B cell (primary cell): ENCODE measurements at regions not wholly inside any gene's neighbourhood (a gene's known extent, or its start where the extent isn't known, plus 50 kb on each side); places are given as distances from the start of the nearest gene placed in this dataset.

Experiments
- ATAC-seq: fragments of 200-7000 bp; cut with Tn5 transposase; one replicate; pipeline ENCODE4 v1.10.0; 2021; ENCODE audit warnings: low read depth, mild to moderate bottlenecking, moderate number of reproducible peaks, moderate library complexity
- CTCF ChIA-PET: fragments of 350-600 bp; sonication (Branson Sonifier 250); formaldehyde crosslinking; loops from one replicate; lab custom pipeline; 2021; ENCODE audit warnings: antibody characterized with exemption, inconsistent platforms; lab: Charles Lee
- POLR2A ChIA-PET: fragments of 350-600 bp; sonication (Branson Sonifier 250); formaldehyde crosslinking; loops from one replicate; lab custom pipeline; 2021; ENCODE audit warnings: antibody characterized with exemption; lab: Charles Lee
- DNase-seq: peaks from one replicate; pipeline ENCODE4 v3.0.0; 2013
- H2AFZ ChIP-seq: 2 replicates; pipeline ENCODE4 v1.6.1; 2012; ENCODE audit warnings: mild to moderate bottlenecking, low read depth, low read length; ENCODE audit not compliant: insufficient read depth, poor library complexity, severe bottlenecking
- H3K27ac ChIP-seq, 2 donors: 1 replicate in 1 of 2; 2 replicates in 1 of 2; pipeline ENCODE4 v1.5.1; 2012 to 2013; ENCODE audit warnings: low read length in 2 of 2, mild to moderate bottlenecking in 2 of 2, moderate library complexity in 1 of 2
- H3K27me3 ChIP-seq, 4 experiments: fragments of 200-600 bp in 1 of 4; sonication (generic) in 1 of 4; replicated peaks in 1 of 4; 1 replicate in 2 of 4; 2 replicates in 2 of 4; pipeline versions ENCODE4 v1.6.1 to v1.7.0; 2013 to 2016; ENCODE audit warnings: low read length in 3 of 4, mild to moderate bottlenecking in 2 of 4, mixed read lengths in 1 of 4, moderate library complexity in 1 of 4; ENCODE audit not compliant: insufficient read depth in 4 of 4, control insufficient read depth in 3 of 4; ENCODE audit errors: control extremely low read depth in 1 of 4
- H3K36me3 ChIP-seq, 2 experiments: replicated peaks in 1 of 2; 1 replicate in 1 of 2; 2 replicates in 1 of 2; pipeline versions ENCODE4 v1.6.1 to v1.7.1; 2013; ENCODE audit warnings: low read length in 1 of 2; ENCODE audit not compliant: insufficient read depth in 2 of 2, control insufficient read depth in 1 of 2; ENCODE audit errors: control extremely low read depth in 1 of 2, extremely low read depth in 1 of 2
- H3K4me1 ChIP-seq, 2 donors: fragments of 200-600 bp in 1 of 2; sonication (generic) in 1 of 2; 1 replicate in 1 of 2; 2 replicates in 1 of 2; pipeline versions ENCODE4 v1.5.1 to v1.6.1; 2013 to 2017; ENCODE audit warnings: low read length in 2 of 2; ENCODE audit not compliant: control insufficient read depth in 2 of 2, insufficient read depth in 2 of 2
- H3K4me2 ChIP-seq: replicated peaks from 2 replicates; pipeline ENCODE3; 2012; ENCODE audit warnings: mild to moderate bottlenecking, low read depth, low read length; ENCODE audit not compliant: poor library complexity, severe bottlenecking
- H3K4me3 ChIP-seq, 5 experiments: fragments of 200-600 bp in 1 of 5; sonication (generic) in 1 of 5; 1 replicate in 3 of 5; 2 replicates in 2 of 5; pipeline versions ENCODE4 v1.5.1 to v1.7.0; 2011 to 2016; ENCODE audit warnings: low read length in 4 of 5, mild to moderate bottlenecking in 4 of 5, low read depth in 2 of 5, control low read depth in 1 of 5, moderate library complexity in 1 of 5; ENCODE audit not compliant: insufficient read depth in 1 of 5; ENCODE audit errors: control extremely low read depth in 1 of 5, extremely low read depth in 1 of 5
- H3K79me2 ChIP-seq: fragments of 200-600 bp; sonication (generic); one replicate; pipeline ENCODE4 v1.6.0; 2016; ENCODE audit warnings: low read length; ENCODE audit not compliant: control insufficient read depth, insufficient read depth
- H3K9ac ChIP-seq: fragments of 200-600 bp; sonication (generic); 2 replicates; pipeline ENCODE4 v1.6.1; 2017; ENCODE audit warnings: mild to moderate bottlenecking, low read length, moderate library complexity
- H3K9me3 ChIP-seq, 3 donors: one replicate each; pipeline versions ENCODE4 v1.6.1 to v1.7.1; 2013; ENCODE audit warnings: low read length in 2 of 3; ENCODE audit not compliant: control insufficient read depth in 2 of 3, insufficient read depth in 1 of 3; ENCODE audit errors: control extremely low read depth in 1 of 3
- H4K20me1 ChIP-seq: 2 replicates; pipeline ENCODE4 v1.6.0; 2012; ENCODE audit warnings: mild to moderate bottlenecking, low read length; ENCODE audit not compliant: insufficient read depth, control insufficient read depth, poor library complexity, severe bottlenecking
- H3K27ac Mint-ChIP-seq: one replicate; pipeline ENCODE4 v1.8.0; 2021; ENCODE audit warnings: mixed read lengths
- H3K27me3 Mint-ChIP-seq: one replicate; pipeline ENCODE4 v1.8.0; 2021; ENCODE audit warnings: mixed read lengths
- H3K4me1 Mint-ChIP-seq: one replicate; pipeline ENCODE4 v1.8.0; 2021; ENCODE audit warnings: mixed read lengths
- H3K4me3 Mint-ChIP-seq: one replicate; pipeline ENCODE4 v1.8.0; 2021; ENCODE audit warnings: mixed read lengths
- H3K9me3 Mint-ChIP-seq: one replicate; pipeline ENCODE4 v1.8.0; 2022; ENCODE audit warnings: mixed read lengths; ENCODE audit not compliant: insufficient read depth
- EZH2 ChIP-seq: IDR thresholded peaks from 2 replicates; pipeline ENCODE4 v1.6.1; 2012; ENCODE audit warnings: borderline replicate concordance, low read depth, mild to moderate bottlenecking, moderate library complexity, low read length; ENCODE audit not compliant: insufficient read depth, poor library complexity, severe bottlenecking
- WGBS: methylation state at CpG from one replicate; pipeline ENCODE4 v1.1.5; 2013; ENCODE audit warnings: missing lambda C conversion rate; ENCODE audit not compliant: insufficient coverage; 5-methylcytosine and 5-hydroxymethylcytosine counted together
- intact Hi-C: fragments of 100-400 bp; cut with micrococcal nuclease; formaldehyde crosslinking; loops from one replicate; pipeline ENCODE4 v1.10.0; 2022
- TF ChIP-seq, protein P1 (sequence below): fragments of 200-600 bp; IDR thresholded peaks from one replicate; pipeline ENCODE4 v1.8.0; 2022; ENCODE audit warnings: antibody characterized with exemption, mild to moderate bottlenecking

DNA sequence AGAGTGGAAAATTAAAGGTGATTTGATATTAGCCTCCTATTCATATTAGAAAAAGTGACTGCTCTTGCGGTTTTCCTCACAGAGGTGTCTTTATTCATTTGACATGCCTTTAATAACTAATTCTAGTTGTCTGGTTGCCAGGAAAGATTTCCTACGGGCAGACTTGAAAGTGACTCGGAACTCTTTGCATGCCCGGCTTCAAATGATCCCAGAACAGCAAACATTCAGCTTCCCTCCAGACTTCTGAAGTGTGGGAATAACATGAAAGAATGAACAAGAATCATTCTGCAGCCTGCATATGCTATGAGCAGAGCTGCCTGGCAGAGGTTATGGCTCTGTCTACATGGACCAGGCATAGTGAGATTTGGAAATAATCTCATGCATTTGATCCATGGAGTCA is 89.6 kb upstream of the PKDCC start:
- no peak overlapping the region for H3K4me3 ChIP-seq
- ChIA-PET CTCF (no interaction called here), POLR2A (no interaction called here)
- no peak for DNase-seq
- H3K27ac ChIP-seq: no peak overlapping the region
- no peaks in the 10 kb centered on the region for H3K9me3 ChIP-seq
- H3K27me3 ChIP-seq: no peaks in the 10 kb centered on the region
- Mint-ChIP-seq H3K27ac (no peak overlapping the region), H3K4me1 (peaks cover 24% of the 10 kb centered on the region), H3K4me3 (no peak overlapping the region), H3K27me3 (peaks cover 3% of the 10 kb centered on the region), H3K9me3 (no peaks in the 10 kb centered on the region)
- H3K79me2 ChIP-seq: no peaks in the 10 kb centered on the region
- H3K36me3 ChIP-seq: no peaks in the 10 kb centered on the region
- no CpG with 5 or more reads among the region's 4 CpGs for WGBS
- no peak overlapping the region for H3K4me2 ChIP-seq
- ATAC-seq: no peak
- TF ChIP-seq, protein P1, sequence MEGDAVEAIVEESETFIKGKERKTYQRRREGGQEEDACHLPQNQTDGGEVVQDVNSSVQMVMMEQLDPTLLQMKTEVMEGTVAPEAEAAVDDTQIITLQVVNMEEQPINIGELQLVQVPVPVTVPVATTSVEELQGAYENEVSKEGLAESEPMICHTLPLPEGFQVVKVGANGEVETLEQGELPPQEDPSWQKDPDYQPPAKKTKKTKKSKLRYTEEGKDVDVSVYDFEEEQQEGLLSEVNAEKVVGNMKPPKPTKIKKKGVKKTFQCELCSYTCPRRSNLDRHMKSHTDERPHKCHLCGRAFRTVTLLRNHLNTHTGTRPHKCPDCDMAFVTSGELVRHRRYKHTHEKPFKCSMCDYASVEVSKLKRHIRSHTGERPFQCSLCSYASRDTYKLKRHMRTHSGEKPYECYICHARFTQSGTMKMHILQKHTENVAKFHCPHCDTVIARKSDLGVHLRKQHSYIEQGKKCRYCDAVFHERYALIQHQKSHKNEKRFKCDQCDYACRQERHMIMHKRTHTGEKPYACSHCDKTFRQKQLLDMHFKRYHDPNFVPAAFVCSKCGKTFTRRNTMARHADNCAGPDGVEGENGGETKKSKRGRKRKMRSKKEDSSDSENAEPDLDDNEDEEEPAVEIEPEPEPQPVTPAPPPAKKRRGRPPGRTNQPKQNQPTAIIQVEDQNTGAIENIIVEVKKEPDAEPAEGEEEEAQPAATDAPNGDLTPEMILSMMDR: no peak
- no peak for TF ChIP-seq EZH2
- intact Hi-C loops: no loop called here
- H3K9ac ChIP-seq: no peak overlapping the region
- no peaks in the 10 kb centered on the region for H4K20me1 ChIP-seq
- H2AFZ ChIP-seq: no peak overlapping the region
- peaks cover 26% of the 10 kb centered on the region in 2 donors for H3K4me1 ChIP-seq

DNA sequence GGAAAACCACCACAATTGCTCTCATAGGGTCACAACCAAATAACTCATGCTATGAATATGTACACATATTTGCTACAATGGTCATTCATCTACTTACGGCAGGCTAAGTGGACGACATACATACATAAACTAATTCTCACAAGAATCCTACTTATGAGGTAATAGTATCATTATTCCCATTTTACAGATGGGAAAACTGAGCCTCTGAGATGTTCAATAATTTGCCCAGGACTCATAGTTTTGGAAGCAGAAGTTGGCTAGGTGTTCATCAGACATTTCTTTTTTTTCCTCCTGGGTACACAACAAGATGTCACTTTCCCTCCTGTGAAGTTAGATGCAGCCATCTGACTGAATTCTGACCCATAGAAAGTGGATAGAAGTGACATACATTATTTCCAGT is 89.0 kb upstream of the PKDCC start:
- intact Hi-C loops: no loop called here
- Histone ChIP-seq H3K79me2 (no peaks in the 10 kb centered on the region), H3K4me2 (no peak overlapping the region), H3K9ac (no peak overlapping the region), H4K20me1 (no peaks in the 10 kb centered on the region), H3K4me1 (peaks cover 21% of the 10 kb centered on the region in 2 donors), H3K27ac (no peak overlapping the region), H3K27me3 (no peaks in the 10 kb centered on the region), H2AFZ (no peak overlapping the region), H3K9me3 (no peaks in the 10 kb centered on the region), H3K36me3 (no peaks in the 10 kb centered on the region), H3K4me3 (no peak overlapping the region)
- DNase-seq: no peak
- ATAC-seq: no peak
- peaks cover 3% of the 10 kb centered on the region for H3K27me3 Mint-ChIP-seq
- TF ChIP-seq, protein P1: no peak
- no peak for TF ChIP-seq EZH2
- H3K27ac Mint-ChIP-seq: no peak overlapping the region
- POLR2A ChIA-PET: no interaction called here
- CTCF ChIA-PET: no interaction called here
- H3K4me3 Mint-ChIP-seq: no peak overlapping the region
- no CpG with 5 or more reads among the region's 2 CpGs for WGBS
- H3K4me1 Mint-ChIP-seq: peaks cover 18% of the 10 kb centered on the region
- no peaks in the 10 kb centered on the region for H3K9me3 Mint-ChIP-seq
